A549 (cell line): ENCODE measurements at regions not wholly inside any gene's neighbourhood (a gene's known extent, or its start where the extent isn't known, plus 50 kb on each side); places are given as distances from the start of the nearest gene placed in this dataset.
"Not testable (repeated sequence)": the region's sequence is repeated elsewhere in the genome, so short reads cannot be mapped to it uniquely, and the experiment has no call there.

ENCODE experiments used
- ATAC-seq, 2 experiments: fragments of 200-7000 bp in 1 of 2; fragments of >200 bp in 1 of 2; cut with Nextera tagmentation in 1 of 2; cut with Tn5 transposase in 1 of 2; 3 replicates each; pipeline versions ENCODE4 v1.8.0 to v1.9.1; 2018 to 2020; ENCODE audit warnings: mild to moderate bottlenecking in 1 of 2, moderate library complexity in 1 of 2
- CTCF ChIA-PET: fragments of 300-600 bp; sonication (Branson Sonifier 250); formaldehyde crosslinking; extraction: SDS; loops from one replicate; lab custom pipeline; 2021; ENCODE audit warnings: antibody characterized with exemption, inconsistent platforms; lab: Yijun Ruan, JAX
- POLR2A ChIA-PET: fragments of 350-600 bp; formaldehyde crosslinking; extraction: SDS; loops from one replicate; lab custom pipeline; 2021; ENCODE audit warnings: antibody characterized with exemption, inconsistent platforms; lab: Yijun Ruan, JAX
- DNase-seq, 2 experiments: peaks; one replicate each; pipeline versions ENCODE4 v3.0.0 to v3.0.0-alpha.2; 2011 to 2016; ENCODE audit warnings: low read depth in 1 of 2, low spot score in 1 of 2
- FAIRE-seq: peaks from 2 replicates; lab custom pipeline; 2011; peaks lifted over from hg19 to GRCh38; lab: Jason Lieb, UNC
- H3K27ac ChIP-seq, 2 experiments: fragments of >200 bp; sonication (Bioruptor Twin); formaldehyde crosslinking; 3 replicates each; pipeline ENCODE4 v1.5.1; 2016 to 2017
- H3K4me1 ChIP-seq: fragments of >200 bp; sonication (Bioruptor Twin); formaldehyde crosslinking; 3 replicates; pipeline ENCODE4 v1.6.1; 2016
- H3K4me2 ChIP-seq: fragments of >200 bp; sonication (Bioruptor Twin); formaldehyde crosslinking; 3 replicates; pipeline ENCODE4 v1.6.1; 2016
- H3K4me3 ChIP-seq: fragments of >200 bp; sonication (Bioruptor Twin); formaldehyde crosslinking; 3 replicates; pipeline ENCODE4 v1.5.1; 2016
- H3K9me3 ChIP-seq: fragments of >200 bp; sonication (Bioruptor Twin); formaldehyde crosslinking; 3 replicates; pipeline ENCODE4 v1.6.1; 2016
- CBX2 ChIP-seq: fragments of 200-600 bp; sonication (generic); IDR thresholded peaks from 2 replicates; pipeline ENCODE4 v1.6.1; 2016; ENCODE audit warnings: low read depth, mild to moderate bottlenecking, borderline replicate concordance
- CEBPB ChIP-seq, 2 experiments: fragments of >200 bp in 1 of 2; sonication (Bioruptor Twin) in 1 of 2; formaldehyde crosslinking in 1 of 2; IDR thresholded peaks; 2 replicates each; pipeline ENCODE4 v1.6.1; 2012 to 2016
- EHF ChIP-seq: fragments of 250-450 bp; sonication (Bioruptor Pico); IDR thresholded peaks from 2 replicates; pipeline ENCODE4 v1.5.0; 2020; ENCODE audit warnings: mild to moderate bottlenecking
- EP300 ChIP-seq, 2 experiments: fragments of >200 bp; sonication (Bioruptor Twin); formaldehyde crosslinking; IDR thresholded peaks; 2 replicates in 1 of 2; 3 replicates in 1 of 2; pipeline ENCODE4 v1.6.1; 2016 to 2017
- FOXS1 ChIP-seq: fragments of 250-450 bp; sonication (Bioruptor Pico); IDR thresholded peaks from 2 replicates; pipeline ENCODE4 v1.5.0; 2020; ENCODE audit warnings: mild to moderate bottlenecking, moderate library complexity
- HOXA7 ChIP-seq: fragments of 250-450 bp; sonication (Bioruptor Pico); IDR thresholded peaks from 2 replicates; pipeline ENCODE4 v1.5.0; 2020; ENCODE audit warnings: mild to moderate bottlenecking, moderate library complexity
- KDM5A ChIP-seq: fragments of 200-600 bp; sonication (generic); IDR thresholded peaks from 2 replicates; pipeline ENCODE4 v1.6.1; 2016; ENCODE audit warnings: antibody characterized with exemption, mild to moderate bottlenecking
- MYC ChIP-seq: IDR thresholded peaks from 2 replicates; pipeline ENCODE4 v1.6.1; 2012; ENCODE audit warnings: mild to moderate bottlenecking, inconsistent platforms, low read length, improper control_type of control experiment, borderline replicate concordance
- NFE2L2 ChIP-seq: fragments of 150-350 bp; conservative IDR thresholded peaks from 2 replicates; pipeline ENCODE4 v1.6.1; 2014; ENCODE audit warnings: low read length
- PHF8 ChIP-seq: fragments of 200-600 bp; sonication (generic); IDR thresholded peaks from 2 replicates; pipeline ENCODE4 v1.6.1; 2016; ENCODE audit warnings: low read depth, mild to moderate bottlenecking, antibody characterized with exemption, moderate library complexity, borderline replicate concordance
- POLR2A ChIP-seq: IDR thresholded peaks from 2 replicates; pipeline ENCODE4 v1.6.1; 2012; ENCODE audit warnings: mild to moderate bottlenecking, low read length
- POLR2AphosphoS2 ChIP-seq: conservative IDR thresholded peaks from 2 replicates; pipeline ENCODE4 v1.6.1; 2012; ENCODE audit warnings: low read length, improper control_type of control experiment, inconsistent platforms
- SMC3 ChIP-seq: fragments of >200 bp; sonication (Bioruptor Twin); formaldehyde crosslinking; IDR thresholded peaks from 3 replicates; pipeline ENCODE4 v1.6.1; 2018; ENCODE audit warnings: inconsistent platforms
- TP53 ChIP-seq: fragments of 250-450 bp; sonication (Bioruptor Pico); IDR thresholded peaks from 2 replicates; pipeline ENCODE4 v1.5.0; 2021; ENCODE audit warnings: mild to moderate bottlenecking, moderate library complexity
- WGBS: methylation state at CpG from one replicate; pipeline ENCODE4 v1.1.6; 2017; ENCODE audit errors: missing lambda C conversion rate; 5-methylcytosine and 5-hydroxymethylcytosine counted together
- TF ChIP-seq, protein P1 (sequence below): fragments of 200-600 bp; sonication (generic); IDR thresholded peaks from 2 replicates; pipeline ENCODE4 v1.6.1; 2016; ENCODE audit warnings: antibody characterized with exemption, mild to moderate bottlenecking, moderate library complexity
- TF ChIP-seq, protein P2 (sequence below): fragments of 250-450 bp; sonication (Bioruptor Pico); IDR thresholded peaks from 2 replicates; pipeline ENCODE4 v1.5.0; 2021; ENCODE audit warnings: mild to moderate bottlenecking, moderate library complexity, borderline replicate concordance
- TF ChIP-seq, protein P3 (sequence below): fragments of 450-650 bp; IDR thresholded peaks from 2 replicates; pipeline ENCODE4 v1.6.1; 2014; ENCODE audit warnings: antibody characterized with exemption
- TF ChIP-seq, protein P4 (sequence below): IDR thresholded peaks from 2 replicates; pipeline ENCODE4 v1.6.1; 2012
- TF ChIP-seq, protein P5 (sequence below): fragments of 150-350 bp; IDR thresholded peaks from 2 replicates; pipeline ENCODE4 v1.6.1; 2014; ENCODE audit warnings: low read depth, mild to moderate bottlenecking, low read length

DNA sequence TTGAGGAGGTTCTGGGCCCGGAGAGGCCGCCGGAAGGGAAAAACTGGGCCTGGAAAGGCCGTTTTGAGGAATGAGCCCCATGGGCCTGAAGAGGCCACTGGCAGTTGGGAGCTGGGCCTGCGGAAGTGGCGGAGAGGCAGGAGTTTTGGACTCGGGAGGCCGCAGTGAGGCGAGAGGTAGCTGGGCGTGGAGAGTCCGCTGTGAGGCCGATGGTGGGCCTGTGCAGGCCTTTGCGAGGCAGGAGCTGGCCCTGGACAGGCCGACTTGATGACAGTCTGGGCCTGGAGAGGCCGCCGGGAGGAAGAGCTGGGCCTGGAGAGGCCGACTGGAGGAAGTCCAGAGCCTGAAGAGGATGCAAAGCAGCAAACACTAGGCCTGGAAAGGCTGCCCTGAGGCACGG is 259.0 kb upstream of the NUPR2 start:
- DNase-seq (no peak), FAIRE-seq (no peak), ATAC-seq (no peak)
- H3K4me1 ChIP-seq, result no peaks in the 10 kb centered on the region
- ChIA-PET CTCF (no interaction called here), POLR2A (no interaction called here)
- WGBS, result 51% methylated on average over 18 of the region's 18 CpGs
- peaks cover 4% of the 10 kb centered on the region; the same call in 2 of the 3 replicates for H3K9me3 ChIP-seq
- H3K27ac ChIP-seq, result no peak overlapping the region
- H3K4me2 ChIP-seq, result no peak overlapping the region
- no peak overlapping the region for H3K4me3 ChIP-seq
- TF ChIP-seq PHF8 (no peak), KDM5A (no peak), EP300 (IDR thresholded peaks at IDR 0.05) (no peak), TP53 (CRISPR knock-in tag) (no peak), HOXA7 (CRISPR knock-in tag) (no peak), CEBPB (IDR thresholded peaks at IDR 0.05) (no peak), SMC3 (no peak), POLR2A (no peak), EHF (CRISPR knock-in tag) (no peak), CBX2 (no peak), POLR2AphosphoS2 (no peak), MYC (no peak), FOXS1 (no peak), NFE2L2 (no peak)
- TF ChIP-seq, protein P1, sequence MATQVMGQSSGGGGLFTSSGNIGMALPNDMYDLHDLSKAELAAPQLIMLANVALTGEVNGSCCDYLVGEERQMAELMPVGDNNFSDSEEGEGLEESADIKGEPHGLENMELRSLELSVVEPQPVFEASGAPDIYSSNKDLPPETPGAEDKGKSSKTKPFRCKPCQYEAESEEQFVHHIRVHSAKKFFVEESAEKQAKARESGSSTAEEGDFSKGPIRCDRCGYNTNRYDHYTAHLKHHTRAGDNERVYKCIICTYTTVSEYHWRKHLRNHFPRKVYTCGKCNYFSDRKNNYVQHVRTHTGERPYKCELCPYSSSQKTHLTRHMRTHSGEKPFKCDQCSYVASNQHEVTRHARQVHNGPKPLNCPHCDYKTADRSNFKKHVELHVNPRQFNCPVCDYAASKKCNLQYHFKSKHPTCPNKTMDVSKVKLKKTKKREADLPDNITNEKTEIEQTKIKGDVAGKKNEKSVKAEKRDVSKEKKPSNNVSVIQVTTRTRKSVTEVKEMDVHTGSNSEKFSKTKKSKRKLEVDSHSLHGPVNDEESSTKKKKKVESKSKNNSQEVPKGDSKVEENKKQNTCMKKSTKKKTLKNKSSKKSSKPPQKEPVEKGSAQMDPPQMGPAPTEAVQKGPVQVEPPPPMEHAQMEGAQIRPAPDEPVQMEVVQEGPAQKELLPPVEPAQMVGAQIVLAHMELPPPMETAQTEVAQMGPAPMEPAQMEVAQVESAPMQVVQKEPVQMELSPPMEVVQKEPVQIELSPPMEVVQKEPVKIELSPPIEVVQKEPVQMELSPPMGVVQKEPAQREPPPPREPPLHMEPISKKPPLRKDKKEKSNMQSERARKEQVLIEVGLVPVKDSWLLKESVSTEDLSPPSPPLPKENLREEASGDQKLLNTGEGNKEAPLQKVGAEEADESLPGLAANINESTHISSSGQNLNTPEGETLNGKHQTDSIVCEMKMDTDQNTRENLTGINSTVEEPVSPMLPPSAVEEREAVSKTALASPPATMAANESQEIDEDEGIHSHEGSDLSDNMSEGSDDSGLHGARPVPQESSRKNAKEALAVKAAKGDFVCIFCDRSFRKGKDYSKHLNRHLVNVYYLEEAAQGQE, result no peak
- TF ChIP-seq, protein P2, sequence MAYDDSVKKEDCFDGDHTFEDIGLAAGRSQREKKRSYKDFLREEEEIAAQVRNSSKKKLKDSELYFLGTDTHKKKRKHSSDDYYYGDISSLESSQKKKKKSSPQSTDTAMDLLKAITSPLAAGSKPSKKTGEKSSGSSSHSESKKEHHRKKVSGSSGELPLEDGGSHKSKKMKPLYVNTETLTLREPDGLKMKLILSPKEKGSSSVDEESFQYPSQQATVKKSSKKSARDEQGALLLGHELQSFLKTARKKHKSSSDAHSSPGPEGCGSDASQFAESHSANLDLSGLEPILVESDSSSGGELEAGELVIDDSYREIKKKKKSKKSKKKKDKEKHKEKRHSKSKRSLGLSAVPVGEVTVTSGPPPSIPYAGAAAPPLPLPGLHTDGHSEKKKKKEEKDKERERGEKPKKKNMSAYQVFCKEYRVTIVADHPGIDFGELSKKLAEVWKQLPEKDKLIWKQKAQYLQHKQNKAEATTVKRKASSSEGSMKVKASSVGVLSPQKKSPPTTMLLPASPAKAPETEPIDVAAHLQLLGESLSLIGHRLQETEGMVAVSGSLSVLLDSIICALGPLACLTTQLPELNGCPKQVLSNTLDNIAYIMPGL (CRISPR knock-in tag), result no peak
- TF ChIP-seq, protein P3, sequence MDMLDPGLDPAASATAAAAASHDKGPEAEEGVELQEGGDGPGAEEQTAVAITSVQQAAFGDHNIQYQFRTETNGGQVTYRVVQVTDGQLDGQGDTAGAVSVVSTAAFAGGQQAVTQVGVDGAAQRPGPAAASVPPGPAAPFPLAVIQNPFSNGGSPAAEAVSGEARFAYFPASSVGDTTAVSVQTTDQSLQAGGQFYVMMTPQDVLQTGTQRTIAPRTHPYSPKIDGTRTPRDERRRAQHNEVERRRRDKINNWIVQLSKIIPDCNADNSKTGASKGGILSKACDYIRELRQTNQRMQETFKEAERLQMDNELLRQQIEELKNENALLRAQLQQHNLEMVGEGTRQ, result no peak
- TF ChIP-seq, protein P4, sequence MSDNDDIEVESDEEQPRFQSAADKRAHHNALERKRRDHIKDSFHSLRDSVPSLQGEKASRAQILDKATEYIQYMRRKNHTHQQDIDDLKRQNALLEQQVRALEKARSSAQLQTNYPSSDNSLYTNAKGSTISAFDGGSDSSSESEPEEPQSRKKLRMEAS, result no peak
- TF ChIP-seq, protein P5, sequence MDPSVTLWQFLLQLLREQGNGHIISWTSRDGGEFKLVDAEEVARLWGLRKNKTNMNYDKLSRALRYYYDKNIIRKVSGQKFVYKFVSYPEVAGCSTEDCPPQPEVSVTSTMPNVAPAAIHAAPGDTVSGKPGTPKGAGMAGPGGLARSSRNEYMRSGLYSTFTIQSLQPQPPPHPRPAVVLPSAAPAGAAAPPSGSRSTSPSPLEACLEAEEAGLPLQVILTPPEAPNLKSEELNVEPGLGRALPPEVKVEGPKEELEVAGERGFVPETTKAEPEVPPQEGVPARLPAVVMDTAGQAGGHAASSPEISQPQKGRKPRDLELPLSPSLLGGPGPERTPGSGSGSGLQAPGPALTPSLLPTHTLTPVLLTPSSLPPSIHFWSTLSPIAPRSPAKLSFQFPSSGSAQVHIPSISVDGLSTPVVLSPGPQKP, result no peak

DNA sequence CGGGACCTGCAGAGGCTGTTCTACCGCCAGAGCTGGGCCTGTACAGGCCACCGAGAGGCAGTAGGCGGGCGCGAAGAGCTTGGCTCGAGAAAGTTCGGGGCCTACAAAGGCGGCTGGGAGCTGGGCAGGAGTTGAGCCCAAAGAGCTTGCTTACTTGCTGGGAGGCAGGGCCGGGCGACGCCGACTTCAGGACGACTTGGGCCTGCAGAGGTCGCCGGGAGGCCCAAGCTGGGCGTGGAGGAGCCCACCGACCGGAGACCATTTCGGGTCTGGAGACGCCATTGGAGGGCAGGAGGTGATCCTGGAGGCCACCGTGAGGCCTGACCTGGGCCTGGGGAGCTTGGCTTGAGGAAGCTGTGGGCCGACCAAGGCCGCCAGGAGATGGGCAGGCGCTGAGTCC is 258.4 kb upstream of the NUPR2 start:
- H3K27ac ChIP-seq, POLR2A ChIA-PET, CTCF ChIA-PET, H3K4me3 ChIP-seq, H3K4me1 ChIP-seq, FAIRE-seq, H3K4me2 ChIP-seq, DNase-seq, H3K9me3 ChIP-seq, ATAC-seq: not testable (repeated sequence)
- 77% methylated on average over 22 of the region's 25 CpGs for WGBS

DNA sequence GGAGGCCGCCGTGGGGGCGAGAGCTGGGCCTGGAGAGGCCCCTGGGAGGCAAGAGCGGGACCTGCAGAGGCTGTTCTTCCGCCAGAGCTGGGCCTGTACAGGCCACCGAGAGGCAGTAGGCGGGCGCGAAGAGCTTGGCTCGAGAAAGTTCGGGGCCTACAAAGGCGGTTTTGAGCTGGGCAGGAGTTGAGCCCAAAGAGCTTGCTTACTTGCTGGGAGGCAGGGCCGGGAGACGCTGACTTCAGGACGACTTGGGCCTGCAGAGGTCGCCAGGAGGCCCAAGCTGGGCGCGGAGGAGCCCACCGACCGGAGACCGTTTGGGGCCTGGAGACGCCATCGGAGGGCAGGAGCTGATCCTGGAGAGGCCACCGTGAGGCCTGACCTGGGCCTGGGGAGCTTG is 257.1 kb upstream of the NUPR2 start:
- H3K9me3 ChIP-seq, ATAC-seq, H3K4me2 ChIP-seq, CTCF ChIA-PET, H3K4me3 ChIP-seq, H3K27ac ChIP-seq, POLR2A ChIA-PET, H3K4me1 ChIP-seq, FAIRE-seq: not testable (repeated sequence)
- peak in 1 of 2 experiments; percentile 71 for DNase-seq
- WGBS, result 81% methylated on average over 19 of the region's 24 CpGs

DNA sequence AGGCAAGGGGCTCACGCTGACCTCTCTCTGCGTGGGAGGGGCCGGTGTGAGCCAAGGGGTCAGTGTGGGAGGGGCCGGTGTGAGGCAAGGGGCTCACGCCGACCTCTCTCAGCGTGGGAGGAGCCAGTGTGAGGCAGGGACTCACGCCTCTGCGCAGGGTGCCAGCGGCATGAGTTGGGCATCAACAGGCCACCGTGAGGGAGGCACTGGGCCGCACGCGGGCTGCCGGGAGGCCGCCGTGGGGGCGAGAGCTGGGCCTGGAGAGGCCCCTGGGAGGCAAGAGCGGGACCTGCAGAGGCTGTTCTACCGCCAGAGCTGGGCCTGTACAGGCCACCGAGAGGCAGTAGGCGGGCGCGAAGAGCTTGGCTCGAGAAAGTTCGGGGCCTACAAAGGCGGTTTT is 255.6 kb upstream of the NUPR2 start:
- POLR2A ChIA-PET, DNase-seq, CTCF ChIA-PET, H3K9me3 ChIP-seq, H3K27ac ChIP-seq, FAIRE-seq, H3K4me3 ChIP-seq, H3K4me1 ChIP-seq, H3K4me2 ChIP-seq: not testable (repeated sequence)
- peak in 1 of 2 experiments; percentile 59; a peak in 1 of 6 replicates for ATAC-seq
- WGBS, result 76% methylated on average over 20 of the region's 27 CpGs

DNA sequence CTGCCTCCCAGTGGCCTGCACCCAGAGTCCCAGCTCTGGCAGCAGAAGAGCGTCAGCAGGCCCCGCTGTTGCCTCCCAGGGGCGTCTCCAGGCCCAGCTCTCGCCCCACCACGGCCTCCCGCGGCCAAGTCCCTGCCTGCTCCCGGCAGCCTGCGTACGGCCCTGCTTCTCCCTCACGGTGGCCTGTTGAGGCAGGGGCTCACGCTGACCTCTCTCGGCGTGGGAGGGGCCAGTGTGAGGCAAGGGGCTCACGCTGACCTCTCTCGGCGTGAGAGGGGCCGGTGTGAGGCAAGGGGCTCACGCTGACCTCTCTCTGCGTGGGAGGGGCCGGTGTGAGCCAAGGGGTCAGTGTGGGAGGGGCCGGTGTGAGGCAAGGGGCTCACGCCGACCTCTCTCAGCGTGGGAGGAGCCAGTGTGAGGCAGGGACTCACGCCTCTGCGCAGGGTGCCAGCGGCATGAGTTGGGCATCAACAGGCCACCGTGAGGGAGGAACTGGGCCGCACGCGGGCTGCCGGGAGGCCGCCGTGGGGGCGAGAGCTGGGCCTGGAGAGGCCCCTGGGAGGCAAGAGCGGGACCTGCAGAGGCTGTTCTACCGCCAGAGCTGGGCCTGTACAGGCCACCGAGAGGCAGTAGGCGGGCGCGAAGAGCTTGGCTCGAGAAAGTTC is 254.1 kb upstream of the NUPR2 start:
- WGBS, result 81% methylated on average over 10 of the region's 43 CpGs
- H3K4me1 ChIP-seq, CTCF ChIA-PET, H3K27ac ChIP-seq, H3K4me3 ChIP-seq, DNase-seq, POLR2A ChIA-PET, H3K9me3 ChIP-seq, H3K4me2 ChIP-seq, FAIRE-seq: not testable (repeated sequence)
- ATAC-seq, result peak in 1 of 2 experiments; percentile 77; a peak in 2 of 6 replicates
